Peyer's patch (tissue), 4 donors: ENCODE measurements at regions not wholly inside any gene's neighbourhood (a gene's known extent, or its start where the extent isn't known, plus 50 kb on each side); places are given as distances from the start of the nearest gene placed in this dataset.

Experiments used
- CTCF ChIP-seq, 6 experiments: fragments of 450-650 bp in 4 of 6; fragments of 200-600 bp in 2 of 6; sonication (generic) in 1 of 6; IDR thresholded peaks; one replicate each; pipeline ENCODE4 v1.5.1; 2017 to 2019; ENCODE audit warnings: antibody characterized with exemption in 6 of 6, mild to moderate bottlenecking in 3 of 6, moderate library complexity in 1 of 6
- POLR2A ChIP-seq, 2 donors: fragments of 450-650 bp; IDR thresholded peaks; one replicate each; pipeline ENCODE4 v1.5.1; 2017; ENCODE audit warnings: antibody characterized with exemption in 2 of 2, mild to moderate bottlenecking in 2 of 2, moderate library complexity in 2 of 2

GRCh38 chr12:89084751-89085150 lies 267.6 kb downstream of the DUSP6 start:
- no peak for TF ChIP-seq POLR2A (IDR thresholded peaks at IDR 0.05)
- TF ChIP-seq CTCF (IDR thresholded peaks at IDR 0.05), result no peak
